Peyer's patch (tissue), 4 donors: ENCODE measurements at regions not wholly inside any gene's neighbourhood (a gene's known extent, or its start where the extent isn't known, plus 50 kb on each side); places are given as distances from the start of the nearest gene placed in this dataset.

Experiments
- CTCF ChIP-seq, 6 experiments: fragments of 450-650 bp in 4 of 6; fragments of 200-600 bp in 2 of 6; sonication (generic) in 1 of 6; IDR thresholded peaks; one replicate each; pipeline ENCODE4 v1.5.1; 2017 to 2019; ENCODE audit warnings: antibody characterized with exemption in 6 of 6, mild to moderate bottlenecking in 3 of 6, moderate library complexity in 1 of 6
- POLR2A ChIP-seq, 2 donors: fragments of 450-650 bp; IDR thresholded peaks; one replicate each; pipeline ENCODE4 v1.5.1; 2017; ENCODE audit warnings: antibody characterized with exemption in 2 of 2, mild to moderate bottlenecking in 2 of 2, moderate library complexity in 2 of 2

GRCh38 chr2:207422380-207422779 is 107.4 kb upstream of the CREB1 start:
- TF ChIP-seq POLR2A (IDR thresholded peaks at IDR 0.05) (no peak), CTCF (IDR thresholded peaks at IDR 0.05) (no peak)
